ENCODE measurements at regions not wholly inside any gene's neighbourhood (a gene's known extent, or its start where the extent isn't known, plus 50 kb on each side); places are given as distances from the start of the nearest gene placed in this dataset.

- Histone ChIP-seq H3K27me3 (ENCODE audit: insufficient read depth, low read length) (no peaks in the 10 kb centered on the region), H3K4me3 (replicated peaks in 1 of 2; ENCODE audit: low read depth in 1 of 2, low read length in 2 of 2) (no peak overlapping the region), H3K36me3 (ENCODE audit: control insufficient read depth in 1 of 2, insufficient read depth in 2 of 2, low read length in 2 of 2) (no peaks in the 10 kb centered on the region; a peak in 1 of 4 replicates), H3K79me2 (ENCODE audit: insufficient read depth, low read length) (no peaks in the 10 kb centered on the region), H3K27ac (ENCODE audit: low read depth, low read length) (no peak overlapping the region), H4K20me1 (ENCODE audit: insufficient read depth) (no peaks in the 10 kb centered on the region), H3K9me3 (ENCODE audit: control insufficient read depth in 1 of 2, insufficient read depth in 1 of 2, low read depth in 1 of 2, low read length in 2 of 2) (no peaks in the 10 kb centered on the region), H3K9ac (ENCODE audit: low read length) (no peak overlapping the region), H2AFZ (ENCODE audit: low read depth, low read length, poor library complexity, severe bottlenecking) (no peak overlapping the region), H3K9me2 (ENCODE audit: insufficient read depth) (no peaks in the 10 kb centered on the region), H3K4me1 (ENCODE audit: control insufficient read depth in 1 of 2, insufficient read depth in 2 of 2, low read length in 2 of 2) (peaks cover 4 to 12% of the 10 kb centered on the region in 2 experiments), H3K4me2 (ENCODE audit: low read length) (peak overlapping the region; percentile 19; the same call in 1 of the 2 replicates)
- DNase-seq (ENCODE audit: low read depth, low spot score) (no peak), ATAC-seq (no peak)
- TF ChIP-seq SP1 (IDR thresholded peaks at IDR 0.05; ENCODE audit: low read depth) (peak; percentile 36; the same call in 1 of the 2 replicates), ATF3 (IDR thresholded peaks at IDR 0.05) (no peak)
- RAD21 ChIA-PET (ENCODE audit: low non-redundant PET in 1 of 2, low total read pairs in 2 of 2, uncharacterized antibody in 2 of 2, unreplicated experiment in 2 of 2): no interaction called here
- POLR2A ChIA-PET: no interaction called here
- no TSS peak for BruUV-seq (replicated peaks)
- CTCF ChIA-PET: no interaction called here
- intact Hi-C loops (cut with micrococcal nuclease): no loop called here
Observed at GRCh38 chr1:221947731-221948130, 205.8 kb upstream of the DUSP10 start.

- Histone ChIP-seq H3K9me3 (ENCODE audit: control insufficient read depth in 1 of 2, insufficient read depth in 1 of 2, low read depth in 1 of 2, low read length in 2 of 2) (no peaks in the 10 kb centered on the region), H3K36me3 (ENCODE audit: control insufficient read depth in 1 of 2, insufficient read depth in 2 of 2, low read length in 2 of 2) (no peaks in the 10 kb centered on the region; a peak in 1 of 4 replicates), H3K9ac (ENCODE audit: low read length) (no peak overlapping the region), H3K4me1 (ENCODE audit: control insufficient read depth in 1 of 2, insufficient read depth in 2 of 2, low read length in 2 of 2) (peaks cover 4 to 12% of the 10 kb centered on the region in 2 experiments), H3K4me2 (ENCODE audit: low read length) (no peak overlapping the region), H3K4me3 (replicated peaks in 1 of 2; ENCODE audit: low read depth in 1 of 2, low read length in 2 of 2) (no peak overlapping the region), H2AFZ (ENCODE audit: low read depth, low read length, poor library complexity, severe bottlenecking) (no peak overlapping the region), H3K9me2 (ENCODE audit: insufficient read depth) (no peaks in the 10 kb centered on the region), H3K27me3 (ENCODE audit: insufficient read depth, low read length) (no peaks in the 10 kb centered on the region), H3K79me2 (ENCODE audit: insufficient read depth, low read length) (no peaks in the 10 kb centered on the region), H3K27ac (ENCODE audit: low read depth, low read length) (no peak overlapping the region), H4K20me1 (ENCODE audit: insufficient read depth) (no peaks in the 10 kb centered on the region)
- CTCF ChIA-PET: no interaction called here
- TF ChIP-seq YY1 (IDR thresholded peaks at IDR 0.05; ENCODE audit: extremely low read depth, insufficient replicate concordance, low read depth, low read length): no peak
- no peak for TF ChIP-seq ELF1 (IDR thresholded peaks at IDR 0.05; ENCODE audit: borderline replicate concordance, low read depth)
- no peak for TF ChIP-seq REST (IDR thresholded peaks at IDR 0.05; ENCODE audit: low read depth)
- no peak for TF ChIP-seq SIN3A (IDR thresholded peaks at IDR 0.05; ENCODE audit: low read depth)
- no peak for TF ChIP-seq TCF7L2 (IDR thresholded peaks at IDR 0.05; ENCODE audit: borderline replicate concordance, extremely low read depth, insufficient read depth, insufficient read length)
- no peak for TF ChIP-seq EZH2 (IDR thresholded peaks at IDR 0.05)
- no peak for TF ChIP-seq JUND (IDR thresholded peaks at IDR 0.05)
- no peak for TF ChIP-seq FOSL1 (IDR thresholded peaks at IDR 0.05; ENCODE audit: low read depth)
- TF ChIP-seq ZFX (IDR thresholded peaks at IDR 0.05): no peak
- TF ChIP-seq ZBTB33 (IDR thresholded peaks at IDR 0.05; ENCODE audit: extremely low read depth, insufficient replicate concordance, low read length): no peak
- TF ChIP-seq EGR1 (IDR thresholded peaks at IDR 0.05; ENCODE audit: low read depth): no peak
- no peak for TF ChIP-seq SRF (IDR thresholded peaks at IDR 0.05; ENCODE audit: low read depth)
- TF ChIP-seq POLR2AphosphoS5 (IDR thresholded peaks at IDR 0.05; ENCODE audit: low read depth, low read length): no peak
- TF ChIP-seq ATF3 (IDR thresholded peaks at IDR 0.05): no peak
- RAD21 ChIA-PET (ENCODE audit: low non-redundant PET in 1 of 2, low total read pairs in 2 of 2, uncharacterized antibody in 2 of 2, unreplicated experiment in 2 of 2): no interaction called here
- intact Hi-C loops (cut with micrococcal nuclease): no loop called here
- DNase-seq (ENCODE audit: low read depth, low spot score): no peak
- BruUV-seq (replicated peaks): no TSS peak
- POLR2A ChIA-PET: no interaction called here
- ATAC-seq: no peak
Observed at GRCh38 chr1:221946768-221947167, 204.9 kb upstream of the DUSP10 start.

Measured in HCT116 (cell line).